ENCODE measurements at regions not wholly inside any gene's neighbourhood (a gene's known extent, or its start where the extent isn't known, plus 50 kb on each side); places are given as distances from the start of the nearest gene placed in this dataset.

- TF ChIP-seq CREB1 (CRISPR knock-in tag; IDR thresholded peaks at IDR 0.05) (no peak), SMAD3 (CRISPR knock-in tag; IDR thresholded peaks at IDR 0.05; ENCODE audit: borderline replicate concordance) (no peak), EMX1 (CRISPR knock-in tag; IDR thresholded peaks at IDR 0.05) (no peak), NR3C1 (CRISPR knock-in tag; conservative IDR thresholded peaks at IDR 0.05; ENCODE audit: low read depth) (no peak), NR2C2 (CRISPR knock-in tag; IDR thresholded peaks at IDR 0.05) (no peak), HMGXB4 (CRISPR knock-in tag; IDR thresholded peaks at IDR 0.05) (no peak), TEAD1 (CRISPR knock-in tag; IDR thresholded peaks at IDR 0.05) (no peak), ETV6 (CRISPR knock-in tag; IDR thresholded peaks at IDR 0.05) (no peak), SOX15 (CRISPR knock-in tag; IDR thresholded peaks at IDR 0.05) (no peak), ZNF219 (CRISPR knock-in tag; IDR thresholded peaks at IDR 0.05; ENCODE audit: borderline replicate concordance) (no peak), ZNF232 (CRISPR knock-in tag; IDR thresholded peaks at IDR 0.05) (no peak), IRF1 (CRISPR knock-in tag; IDR thresholded peaks at IDR 0.05) (no peak), ZSCAN18 (CRISPR knock-in tag; IDR thresholded peaks at IDR 0.05) (no peak)
These were observed 534.2 kb downstream of the ZNF804A start (continued) for GRCh38 chr2:185132501-185133041.

- CTCF ChIA-PET, result no interaction called here
- DNase-seq (ENCODE audit: low spot score) (no peak), ATAC-seq (no peak)
- H3K36me3 Mint-ChIP-seq, result peaks cover 13% of the 10 kb centered on the region; the same call in 1 of the 2 replicates
- H3K4me3 Mint-ChIP-seq, result no peak overlapping the region
- H3K27ac Mint-ChIP-seq, result no peak overlapping the region
- no peaks in the 10 kb centered on the region for H3K27me3 Mint-ChIP-seq (ENCODE audit: low read depth)
- H3K9me3 Mint-ChIP-seq, result peaks cover 23% of the 10 kb centered on the region
- TF ChIP-seq OVOL2 (CRISPR knock-in tag; IDR thresholded peaks at IDR 0.05; ENCODE audit: borderline replicate concordance) (no peak), ZBTB43 (CRISPR knock-in tag; IDR thresholded peaks at IDR 0.05) (no peak), TEAD4 (CRISPR knock-in tag; IDR thresholded peaks at IDR 0.05) (no peak), SP1 (CRISPR knock-in tag; conservative IDR thresholded peaks at IDR 0.05) (no peak), ZNF425 (CRISPR knock-in tag; conservative IDR thresholded peaks at IDR 0.05) (no peak), ZNF263 (CRISPR knock-in tag; IDR thresholded peaks at IDR 0.05; ENCODE audit: low read depth) (no peak), ATF3 (CRISPR knock-in tag; conservative IDR thresholded peaks at IDR 0.05) (no peak)
- H3K4me1 Mint-ChIP-seq, result peaks cover 7% of the 10 kb centered on the region
- POLR2A ChIA-PET, result no interaction called here
These were observed 539.4 kb downstream of the ZNF804A start for GRCh38 chr2:185137700-185138099.
